Large intestine (tissue), 3 donors: ENCODE measurements at regions not wholly inside any gene's neighbourhood (a gene's known extent, or its start where the extent isn't known, plus 50 kb on each side); places are given as distances from the start of the nearest gene placed in this dataset.
"Not testable (repeated sequence)": the region's sequence is repeated elsewhere in the genome, so short reads cannot be mapped to it uniquely, and the experiment has no call there.

Experiments used
- DNase-seq, 2 donors: peaks; one replicate each; pipeline versions ENCODE4 v3.0.0 to v3.0.0-alpha.2; 2013
- H3K27ac ChIP-seq: one replicate; pipeline ENCODE4 v1.5.1; 2013; ENCODE audit warnings: low read length
- H3K27me3 ChIP-seq: 2 replicates; pipeline ENCODE4 v1.6.1; 2013; ENCODE audit warnings: low read length; ENCODE audit not compliant: control insufficient read depth, insufficient read depth
- H3K36me3 ChIP-seq: 2 replicates; pipeline ENCODE4 v1.6.1; 2013; ENCODE audit warnings: low read length; ENCODE audit not compliant: control insufficient read depth, insufficient read depth
- H3K4me1 ChIP-seq: one replicate; pipeline ENCODE4 v1.6.1; 2013; ENCODE audit warnings: low read length; ENCODE audit not compliant: control insufficient read depth, insufficient read depth
- H3K4me3 ChIP-seq: one replicate; pipeline ENCODE4 v1.5.1; 2013; ENCODE audit warnings: low read length
- H3K9me3 ChIP-seq: one replicate; pipeline ENCODE4 v1.6.1; 2013; ENCODE audit warnings: mild to moderate bottlenecking, low read depth, low read length, moderate library complexity; ENCODE audit not compliant: control insufficient read depth
- WGBS: methylation state at CpG from one replicate; pipeline ENCODE4 v1.1.5; 2013; ENCODE audit warnings: low lambda C conversion rate; ENCODE audit not compliant: insufficient coverage; 5-methylcytosine and 5-hydroxymethylcytosine counted together

DNA sequence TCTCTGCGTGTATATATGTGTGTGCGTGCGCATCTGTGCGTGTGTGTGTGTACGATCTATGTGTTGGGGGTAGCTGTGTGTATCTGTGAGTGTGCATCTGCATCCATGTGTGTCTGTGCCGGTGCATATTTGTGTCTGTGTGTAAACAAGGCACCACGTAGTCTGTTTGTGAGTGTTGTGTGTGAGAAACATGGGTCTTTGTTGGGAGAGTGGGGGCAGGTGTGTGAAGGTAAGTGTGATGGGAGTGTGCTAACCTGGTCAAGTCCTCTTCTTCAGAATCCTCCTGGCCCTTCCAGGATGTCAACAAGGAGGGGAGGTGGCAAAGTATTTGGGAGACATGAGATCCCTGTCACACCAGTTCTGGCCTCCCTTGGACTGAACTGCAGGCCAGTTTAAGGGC lies 87.2 kb downstream of the HIF1AN start:
- no CpG with 5 or more reads among the region's 7 CpGs for WGBS
- Histone ChIP-seq H3K9me3 (no peaks in the 10 kb centered on the region), H3K27ac (no peak overlapping the region), H3K36me3 (no peaks in the 10 kb centered on the region), H3K4me1 (no peaks in the 10 kb centered on the region), H3K27me3 (peaks cover 84% of the 10 kb centered on the region), H3K4me3 (no peak overlapping the region)
- DNase-seq = no peak

DNA sequence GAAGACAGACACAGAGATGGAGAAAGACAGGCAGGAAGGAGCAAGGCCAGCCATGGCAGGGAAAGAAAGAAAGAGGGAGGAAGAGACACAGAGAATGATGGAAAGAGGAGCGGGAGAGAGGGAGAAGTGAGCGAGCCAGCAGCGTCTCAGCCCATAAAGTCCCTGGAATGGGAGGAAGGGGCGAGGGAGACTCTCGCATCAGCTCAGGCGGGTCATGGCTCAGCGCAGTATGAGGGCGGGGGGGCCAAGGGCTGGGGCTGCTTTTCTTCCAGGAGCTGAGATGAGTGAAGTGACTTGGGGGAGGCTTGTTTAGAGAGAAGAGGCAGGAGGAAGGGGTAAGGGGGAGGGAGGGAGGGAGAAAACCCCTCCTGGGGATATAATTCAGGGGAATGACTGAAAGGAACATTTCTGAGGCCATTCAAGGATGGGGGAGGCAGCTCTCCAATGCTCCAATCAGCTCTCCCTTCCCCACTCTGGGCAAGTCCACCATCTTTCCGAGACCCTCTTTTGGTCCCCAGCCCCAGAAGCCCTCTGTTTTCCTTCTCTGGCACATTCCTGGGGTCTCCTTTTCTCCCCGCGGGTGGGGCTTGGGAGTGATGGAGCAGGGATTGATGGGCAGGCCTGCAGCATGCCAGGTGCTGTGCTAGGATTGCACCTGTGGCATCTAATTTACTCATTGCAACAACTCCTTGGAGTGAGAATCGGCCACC lies 87.9 kb downstream of the HIF1AN start:
- no peak for DNase-seq
- H3K4me1 ChIP-seq = no peaks in the 10 kb centered on the region
- H3K4me3 ChIP-seq = no peak overlapping the region
- no peaks in the 10 kb centered on the region for H3K9me3 ChIP-seq
- no CpG with 5 or more reads among the region's 12 CpGs for WGBS
- H3K27ac ChIP-seq = no peak overlapping the region
- peaks cover 84% of the 10 kb centered on the region for H3K27me3 ChIP-seq
- no peaks in the 10 kb centered on the region for H3K36me3 ChIP-seq

DNA sequence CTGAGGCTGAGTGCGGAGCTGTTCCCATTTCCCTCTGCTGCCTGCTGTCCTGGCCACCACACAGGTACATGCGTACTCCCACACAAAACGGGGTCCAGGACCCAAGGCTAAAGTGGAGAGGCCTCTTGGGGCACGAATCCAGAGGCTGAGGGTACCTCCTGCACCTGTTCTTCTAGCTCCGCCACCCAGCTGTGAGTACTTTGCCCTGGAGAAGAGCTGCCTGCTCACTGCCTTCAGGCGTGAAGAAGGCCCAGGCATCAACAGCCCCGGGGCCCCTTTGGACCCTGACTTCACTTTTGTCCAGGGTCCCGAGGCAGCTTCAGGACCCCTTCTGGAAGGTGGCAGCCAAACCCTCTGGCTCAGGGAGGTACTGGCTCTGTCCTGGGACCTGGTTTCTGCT lies 88.6 kb downstream of the HIF1AN start:
- no CpG with 5 or more reads among the region's 8 CpGs for WGBS
- H3K27me3 ChIP-seq = peaks cover 81% of the 10 kb centered on the region

DNA sequence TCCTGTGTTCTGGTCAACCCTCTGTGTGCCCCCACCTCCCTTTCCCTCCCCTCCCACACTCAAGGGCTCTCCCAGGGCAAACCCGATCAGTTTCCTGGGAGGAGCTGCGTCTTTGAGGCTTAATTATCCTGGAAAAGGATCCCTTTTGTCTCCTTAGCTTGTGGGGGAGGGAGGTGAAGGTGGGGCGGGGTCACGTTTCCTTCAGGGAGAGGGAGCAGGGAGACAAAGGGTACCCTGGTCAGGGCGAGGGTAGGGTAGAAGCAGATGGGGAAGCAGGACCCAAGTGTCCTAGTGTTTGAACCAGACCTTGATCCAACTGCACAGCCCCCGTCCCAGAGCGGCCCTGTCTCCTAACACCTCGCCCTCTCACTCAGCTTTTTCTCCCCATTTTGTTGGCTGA lies 90.1 kb downstream of the HIF1AN start:
- no peak for DNase-seq
- H3K27me3 ChIP-seq = peaks cover 76% of the 10 kb centered on the region
- H3K9me3 ChIP-seq = no peaks in the 10 kb centered on the region
- no peak overlapping the region for H3K4me3 ChIP-seq
- H3K4me1 ChIP-seq = no peaks in the 10 kb centered on the region
- no peak overlapping the region for H3K27ac ChIP-seq
- WGBS = 31% methylated on average over 3 of the region's 8 CpGs
- no peaks in the 10 kb centered on the region for H3K36me3 ChIP-seq

More for the DNA sequence above, 88.6 kb downstream of the HIF1AN start:
- H3K4me1 ChIP-seq = no peaks in the 10 kb centered on the region
- H3K36me3 ChIP-seq = no peaks in the 10 kb centered on the region
- DNase-seq = no peak
- H3K4me3 ChIP-seq = no peak overlapping the region
- H3K9me3 ChIP-seq = no peaks in the 10 kb centered on the region
- no peak overlapping the region for H3K27ac ChIP-seq

DNA sequence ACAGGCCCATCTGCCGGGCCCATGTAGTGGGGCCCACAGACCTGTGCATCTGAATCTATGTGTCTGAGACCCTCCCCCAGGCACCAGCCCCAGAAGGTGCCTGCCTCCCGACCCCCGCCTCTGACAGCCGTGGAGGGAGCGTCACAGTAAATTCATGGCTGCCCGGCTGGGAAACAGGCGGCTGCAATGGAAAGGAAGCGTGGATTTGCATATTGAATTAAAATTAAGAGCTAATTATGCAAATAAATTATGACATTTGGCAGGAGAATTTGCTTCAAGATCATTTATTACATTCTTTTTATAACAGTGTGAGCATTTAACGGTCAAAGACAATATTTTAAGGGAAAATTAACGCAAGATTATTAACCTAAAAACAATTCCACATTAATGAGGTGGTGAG lies 92.3 kb downstream of the HIF1AN start:
- H3K36me3 ChIP-seq = no peaks in the 10 kb centered on the region
- H3K9me3 ChIP-seq = no peaks in the 10 kb centered on the region
- H3K4me3 ChIP-seq = no peak overlapping the region
- peaks cover 67% of the 10 kb centered on the region for H3K27me3 ChIP-seq
- DNase-seq = no peak
- WGBS = no CpG with 5 or more reads among the region's 10 CpGs
- H3K4me1 ChIP-seq = no peaks in the 10 kb centered on the region
- H3K27ac ChIP-seq = no peak overlapping the region

DNA sequence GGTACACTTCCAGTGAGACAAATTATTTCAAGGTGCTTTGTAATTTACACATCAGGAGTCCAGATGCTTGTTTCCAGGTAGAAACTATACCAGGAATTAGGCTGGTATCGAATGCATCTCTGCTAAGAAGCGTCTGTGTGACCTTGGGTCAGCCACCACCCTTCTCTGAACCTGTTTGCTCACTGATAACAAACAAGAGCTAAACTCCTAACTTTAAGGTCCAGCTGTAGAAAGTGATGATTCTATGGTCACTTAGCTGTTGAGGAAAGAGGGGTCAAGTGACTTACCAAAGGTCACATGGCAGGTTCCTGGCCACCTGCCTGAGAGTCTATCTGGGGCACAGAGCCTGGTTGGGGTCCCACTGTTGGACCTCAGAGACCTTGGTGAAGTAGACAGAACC lies 95.4 kb downstream of the HIF1AN start:
- no peaks in the 10 kb centered on the region for H3K36me3 ChIP-seq
- no peak overlapping the region for H3K4me3 ChIP-seq
- no peak for DNase-seq
- H3K9me3 ChIP-seq = no peaks in the 10 kb centered on the region
- no peaks in the 10 kb centered on the region for H3K4me1 ChIP-seq
- no CpG with 5 or more reads among the region's 2 CpGs for WGBS
- H3K27ac ChIP-seq = no peak overlapping the region
- peaks cover 55% of the 10 kb centered on the region for H3K27me3 ChIP-seq

DNA sequence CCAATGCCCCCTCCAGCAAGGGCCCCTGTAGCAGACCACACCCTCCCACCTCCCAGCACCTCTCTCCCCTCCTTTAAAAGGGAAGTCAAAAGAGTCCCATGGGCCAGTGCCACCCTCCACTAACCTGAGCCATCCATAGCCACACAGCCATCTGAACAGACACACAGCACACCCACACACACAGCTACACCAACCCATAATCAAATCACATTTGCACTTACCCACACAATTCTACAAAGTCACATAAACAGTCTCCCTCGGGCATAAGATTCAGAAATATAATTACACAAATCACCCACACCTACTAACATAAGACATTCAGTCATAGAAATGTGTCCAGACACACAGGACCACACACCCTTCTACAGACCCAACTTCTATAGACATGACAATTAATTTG lies 96.3 kb downstream of the HIF1AN start:
- no CpG with 5 or more reads among the region's 1 CpG for WGBS
- H3K9me3 ChIP-seq = no peaks in the 10 kb centered on the region
- H3K27ac ChIP-seq = no peak overlapping the region
- H3K27me3 ChIP-seq = peaks cover 57% of the 10 kb centered on the region
- H3K4me3 ChIP-seq = no peak overlapping the region
- no peaks in the 10 kb centered on the region for H3K36me3 ChIP-seq
- no peaks in the 10 kb centered on the region for H3K4me1 ChIP-seq
- no peak for DNase-seq

DNA sequence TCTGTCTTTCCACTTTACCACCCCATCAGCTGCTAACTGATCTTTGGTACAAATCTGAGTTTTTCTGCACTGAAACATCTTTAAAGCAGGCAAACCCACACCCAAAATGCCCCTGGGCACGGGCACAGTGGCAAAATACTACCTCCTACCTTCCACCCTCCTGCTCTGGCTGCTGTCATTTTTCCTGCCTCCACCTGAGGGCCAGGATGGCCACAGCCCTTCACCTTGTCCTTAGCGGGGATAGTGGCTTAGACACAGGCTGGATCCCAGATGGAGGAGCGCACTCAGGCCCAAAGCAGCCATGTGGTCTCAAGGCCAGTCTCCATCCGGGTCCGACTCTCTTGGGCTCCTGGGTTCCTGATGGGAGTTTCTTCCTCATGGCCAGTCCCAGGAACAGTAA lies 98.3 kb downstream of the HIF1AN start:
- H3K27ac ChIP-seq = no peak overlapping the region
- no peaks in the 10 kb centered on the region for H3K4me1 ChIP-seq
- H3K27me3 ChIP-seq = peaks cover 59% of the 10 kb centered on the region
- no peak overlapping the region for H3K4me3 ChIP-seq
- no peaks in the 10 kb centered on the region for H3K9me3 ChIP-seq
- no CpG with 5 or more reads among the region's 5 CpGs for WGBS
- no peak for DNase-seq
- no peaks in the 10 kb centered on the region for H3K36me3 ChIP-seq

DNA sequence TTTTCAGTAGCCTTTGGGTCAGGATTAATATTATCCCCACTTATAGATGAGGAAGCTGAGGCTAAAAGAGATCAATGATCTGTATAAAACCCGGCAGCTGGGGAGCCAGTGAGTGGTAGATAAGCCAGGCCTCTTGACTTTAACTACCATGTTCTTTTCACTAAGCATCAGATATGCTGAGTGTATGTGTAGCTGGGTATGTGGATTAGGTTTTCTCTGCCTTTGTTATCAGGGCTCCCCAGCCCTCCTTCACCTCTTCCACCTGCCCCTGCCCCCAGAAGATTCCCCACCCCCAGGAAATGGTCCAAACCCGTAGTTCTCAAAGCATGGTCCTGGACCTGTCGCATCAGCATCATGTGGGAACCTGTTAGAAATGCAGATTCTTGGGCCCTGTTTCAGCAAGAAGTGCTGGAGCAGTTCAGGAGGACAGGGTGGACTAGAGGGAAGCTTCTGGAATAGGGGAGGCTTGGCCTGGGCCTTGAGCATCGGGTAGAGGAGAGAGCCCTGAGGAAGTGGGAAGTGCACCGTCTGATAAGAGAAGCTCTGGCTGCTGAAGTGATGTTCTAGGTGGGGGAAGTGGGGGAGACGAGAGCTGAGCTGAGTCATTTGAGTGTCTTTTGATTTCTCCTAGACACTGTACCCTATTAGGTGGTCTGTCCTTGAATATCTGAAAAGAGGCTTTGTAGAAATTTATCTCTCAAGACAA lies 101.3 kb downstream of the HIF1AN start:
- H3K4me3 ChIP-seq = no peak overlapping the region
- DNase-seq = no peak
- peaks cover 62% of the 10 kb centered on the region for H3K27me3 ChIP-seq
- no peaks in the 10 kb centered on the region for H3K4me1 ChIP-seq
- no peaks in the 10 kb centered on the region for H3K9me3 ChIP-seq
- H3K36me3 ChIP-seq = no peaks in the 10 kb centered on the region
- no CpG with 5 or more reads among the region's 6 CpGs for WGBS
- no peak overlapping the region for H3K27ac ChIP-seq

DNA sequence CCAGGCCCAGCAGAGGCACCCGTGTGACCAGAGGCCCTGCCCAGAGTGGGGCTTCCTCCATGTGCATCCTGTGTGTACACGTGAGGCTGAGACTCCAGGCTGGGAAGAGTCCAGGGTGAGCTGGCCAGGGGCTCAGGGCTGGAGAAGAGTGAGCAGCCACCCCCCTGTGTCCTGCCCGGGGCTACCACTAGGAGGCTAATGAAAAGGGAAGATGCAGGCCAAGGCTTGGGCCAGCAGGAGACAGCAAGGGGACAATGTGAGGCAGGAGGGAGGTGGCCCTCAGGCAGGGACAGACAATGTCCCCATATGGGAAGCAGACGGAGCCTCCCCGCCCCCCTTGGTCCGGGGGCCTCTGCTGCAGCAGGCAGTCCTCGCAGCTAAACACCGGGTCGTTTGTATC lies 102.0 kb downstream of the HIF1AN start:
- no peaks in the 10 kb centered on the region for H3K4me1 ChIP-seq
- DNase-seq = no peak
- no peaks in the 10 kb centered on the region for H3K9me3 ChIP-seq
- WGBS = no CpG with 5 or more reads among the region's 9 CpGs
- H3K36me3 ChIP-seq = no peaks in the 10 kb centered on the region
- H3K27ac ChIP-seq = no peak overlapping the region
- H3K4me3 ChIP-seq = no peak overlapping the region
- H3K27me3 ChIP-seq = peaks cover 68% of the 10 kb centered on the region

DNA sequence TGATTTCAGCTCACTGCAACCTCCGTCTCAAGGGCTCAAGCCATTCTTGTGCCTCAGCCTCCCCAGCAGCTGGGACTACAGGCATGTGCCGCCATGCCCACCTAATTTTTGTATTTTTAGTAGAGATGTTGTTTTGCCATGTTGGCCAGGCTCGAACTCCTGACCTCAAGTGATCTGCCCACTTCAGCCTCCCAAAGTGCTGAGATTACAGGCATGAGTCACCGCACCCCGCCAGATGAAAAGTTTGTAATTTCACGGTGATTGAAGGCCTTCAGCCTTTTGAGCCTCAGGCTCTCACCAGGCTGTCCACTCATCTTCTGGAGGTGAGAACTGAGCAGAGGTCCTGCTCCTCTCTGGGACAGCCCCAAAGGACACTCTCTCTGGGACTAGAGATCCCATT lies 103.2 kb downstream of the HIF1AN start:
- not testable (repeated sequence) for DNase-seq, H3K9me3 ChIP-seq, H3K4me1 ChIP-seq, H3K4me3 ChIP-seq, H3K36me3 ChIP-seq, H3K27ac ChIP-seq
- WGBS = no CpG with 5 or more reads among the region's 6 CpGs
- peaks cover 71% of the 10 kb centered on the region for H3K27me3 ChIP-seq
